ENCODE measurements at regions not wholly inside any gene's neighbourhood (a gene's known extent, or its start where the extent isn't known, plus 50 kb on each side); places are given as distances from the start of the nearest gene placed in this dataset.

GRCh38 chr2:67772216-67773170 is 290.3 kb downstream of the C1D start:
- no peak for TF ChIP-seq EZH2phosphoT487 (IDR thresholded peaks at IDR 0.05; ENCODE audit: borderline replicate concordance)
- TF ChIP-seq JUND (IDR thresholded peaks at IDR 0.05), result no peak
- no peak for TF ChIP-seq REST (IDR thresholded peaks at IDR 0.05; ENCODE audit: low read depth)
- no peak for TF ChIP-seq TCF7L2 (IDR thresholded peaks at IDR 0.05; ENCODE audit: borderline replicate concordance, extremely low read depth, insufficient read depth, insufficient read length)
- no peak for TF ChIP-seq POLR2AphosphoS5 (IDR thresholded peaks at IDR 0.05; ENCODE audit: low read depth, low read length)
- no peak for TF ChIP-seq EGR1 (IDR thresholded peaks at IDR 0.05; ENCODE audit: low read depth)
- no peak for TF ChIP-seq POLR2A (IDR thresholded peaks at IDR 0.05; ENCODE audit: borderline replicate concordance, extremely low read depth, insufficient read depth, insufficient read length)
- TF ChIP-seq CTCF (IDR thresholded peaks at IDR 0.05 in 2 of 3, conservative IDR thresholded peaks at IDR 0.05 in 1 of 3; ENCODE audit: borderline replicate concordance in 1 of 3, insufficient read depth in 1 of 3, low read depth in 2 of 3, low read length in 2 of 3), result no peak
- no peak for TF ChIP-seq ZNF274 (IDR thresholded peaks at IDR 0.05; ENCODE audit: low read depth, low read length)
- no peak for TF ChIP-seq MAX (IDR thresholded peaks at IDR 0.05)
- TF ChIP-seq ELF1 (IDR thresholded peaks at IDR 0.05; ENCODE audit: borderline replicate concordance, low read depth), result no peak
- no peak for TF ChIP-seq CEBPB (IDR thresholded peaks at IDR 0.05; ENCODE audit: low read depth)
- Histone ChIP-seq H2AFZ (ENCODE audit: low read depth, low read length, poor library complexity, severe bottlenecking) (no peak overlapping the region), H3K27ac (ENCODE audit: low read depth, low read length) (no peak overlapping the region), H3K4me1 (ENCODE audit: control insufficient read depth in 1 of 2, insufficient read depth in 2 of 2, low read length in 2 of 2) (no peaks in the 10 kb centered on the region), H4K20me1 (ENCODE audit: insufficient read depth) (no peaks in the 10 kb centered on the region), H3K9me3 (ENCODE audit: control insufficient read depth in 1 of 2, insufficient read depth in 1 of 2, low read depth in 1 of 2, low read length in 2 of 2) (no peaks in the 10 kb centered on the region), H3K79me2 (ENCODE audit: insufficient read depth, low read length) (no peaks in the 10 kb centered on the region), H3K9me2 (ENCODE audit: insufficient read depth) (no peaks in the 10 kb centered on the region), H3K4me3 (replicated peaks in 1 of 2; ENCODE audit: low read depth in 1 of 2, low read length in 2 of 2) (no peak overlapping the region), H3K27me3 (ENCODE audit: insufficient read depth, low read length) (peaks cover 37% of the 10 kb centered on the region), H3K9ac (ENCODE audit: low read length) (no peak overlapping the region), H3K4me2 (ENCODE audit: low read length) (no peak overlapping the region), H3K36me3 (ENCODE audit: control insufficient read depth in 1 of 2, insufficient read depth in 2 of 2, low read length in 2 of 2) (no peaks in the 10 kb centered on the region)
- ChIA-PET RAD21 (ENCODE audit: low non-redundant PET in 1 of 2, low total read pairs in 2 of 2, uncharacterized antibody in 2 of 2, unreplicated experiment in 2 of 2) (no interaction called here), POLR2A (no interaction called here), CTCF (no interaction called here)
- no peak for DNase-seq (ENCODE audit: low read depth, low spot score)
- intact Hi-C loops (cut with micrococcal nuclease), result no loop called here
- BruUV-seq (replicated peaks), result no TSS peak
- ATAC-seq, result no peak

Measured in HCT116 (cell line).